ENCODE measurements at regions not wholly inside any gene's neighbourhood (a gene's known extent, or its start where the extent isn't known, plus 50 kb on each side); places are given as distances from the start of the nearest gene placed in this dataset.

DNA sequence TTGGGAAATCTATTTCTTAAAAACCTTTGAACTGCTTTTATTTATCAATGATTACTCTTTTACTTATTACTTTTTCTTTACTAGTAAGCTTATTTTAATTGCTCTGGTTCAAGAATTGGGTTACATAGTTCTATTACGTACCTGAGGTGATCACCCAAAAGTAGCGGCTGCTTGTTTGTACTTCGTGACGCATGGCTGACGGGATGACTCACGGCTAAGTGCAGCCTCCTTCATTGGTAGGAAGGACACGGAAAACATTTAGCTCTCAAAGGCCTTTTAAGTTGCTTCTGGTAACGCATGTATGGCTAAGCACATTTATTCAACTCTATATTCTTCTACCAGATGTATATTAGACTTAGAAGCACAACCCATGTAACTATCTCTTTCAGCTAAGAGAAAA lies 285.8 kb upstream of the SP4 start:
- Histone ChIP-seq H3K79me2 (ENCODE audit: insufficient read depth, low read length) (no peaks in the 10 kb centered on the region), H3K4me3 (ENCODE audit: low read length, poor library complexity, severe bottlenecking) (no peak overlapping the region), H3K9me3 (ENCODE audit: insufficient read depth, low read depth, low read length) (no peaks in the 10 kb centered on the region), H3K9ac (ENCODE audit: low read depth, low read length, poor library complexity, severe bottlenecking) (no peak overlapping the region), H3K27me3 (ENCODE audit: insufficient read depth, low read length, poor library complexity, severe bottlenecking) (no peaks in the 10 kb centered on the region), H3K4me1 (ENCODE audit: insufficient read depth, low read length, poor library complexity, severe bottlenecking) (no peaks in the 10 kb centered on the region), H3K4me2 (ENCODE audit: low read depth, low read length, poor library complexity, severe bottlenecking) (no peak overlapping the region), H3F3A (ENCODE audit: low read depth) (no peaks in the 10 kb centered on the region), H2AFZ (ENCODE audit: low read length) (no peak overlapping the region), H3K9me2 (replicated peaks; ENCODE audit: low read depth, low read length) (no peaks in the 10 kb centered on the region), H3K36me3 (ENCODE audit: insufficient read depth, low read length) (no peaks in the 10 kb centered on the region), H4K20me1 (ENCODE audit: insufficient read depth, low read length, poor library complexity, severe bottlenecking) (no peaks in the 10 kb centered on the region)
- TF ChIP-seq, protein P1, sequence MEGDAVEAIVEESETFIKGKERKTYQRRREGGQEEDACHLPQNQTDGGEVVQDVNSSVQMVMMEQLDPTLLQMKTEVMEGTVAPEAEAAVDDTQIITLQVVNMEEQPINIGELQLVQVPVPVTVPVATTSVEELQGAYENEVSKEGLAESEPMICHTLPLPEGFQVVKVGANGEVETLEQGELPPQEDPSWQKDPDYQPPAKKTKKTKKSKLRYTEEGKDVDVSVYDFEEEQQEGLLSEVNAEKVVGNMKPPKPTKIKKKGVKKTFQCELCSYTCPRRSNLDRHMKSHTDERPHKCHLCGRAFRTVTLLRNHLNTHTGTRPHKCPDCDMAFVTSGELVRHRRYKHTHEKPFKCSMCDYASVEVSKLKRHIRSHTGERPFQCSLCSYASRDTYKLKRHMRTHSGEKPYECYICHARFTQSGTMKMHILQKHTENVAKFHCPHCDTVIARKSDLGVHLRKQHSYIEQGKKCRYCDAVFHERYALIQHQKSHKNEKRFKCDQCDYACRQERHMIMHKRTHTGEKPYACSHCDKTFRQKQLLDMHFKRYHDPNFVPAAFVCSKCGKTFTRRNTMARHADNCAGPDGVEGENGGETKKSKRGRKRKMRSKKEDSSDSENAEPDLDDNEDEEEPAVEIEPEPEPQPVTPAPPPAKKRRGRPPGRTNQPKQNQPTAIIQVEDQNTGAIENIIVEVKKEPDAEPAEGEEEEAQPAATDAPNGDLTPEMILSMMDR (conservative IDR thresholded peaks at IDR 0.05; ENCODE audit: low read length) = no peak
- TF ChIP-seq EZH2phosphoT487 (IDR thresholded peaks at IDR 0.05; ENCODE audit: borderline replicate concordance) = no peak

DNA sequence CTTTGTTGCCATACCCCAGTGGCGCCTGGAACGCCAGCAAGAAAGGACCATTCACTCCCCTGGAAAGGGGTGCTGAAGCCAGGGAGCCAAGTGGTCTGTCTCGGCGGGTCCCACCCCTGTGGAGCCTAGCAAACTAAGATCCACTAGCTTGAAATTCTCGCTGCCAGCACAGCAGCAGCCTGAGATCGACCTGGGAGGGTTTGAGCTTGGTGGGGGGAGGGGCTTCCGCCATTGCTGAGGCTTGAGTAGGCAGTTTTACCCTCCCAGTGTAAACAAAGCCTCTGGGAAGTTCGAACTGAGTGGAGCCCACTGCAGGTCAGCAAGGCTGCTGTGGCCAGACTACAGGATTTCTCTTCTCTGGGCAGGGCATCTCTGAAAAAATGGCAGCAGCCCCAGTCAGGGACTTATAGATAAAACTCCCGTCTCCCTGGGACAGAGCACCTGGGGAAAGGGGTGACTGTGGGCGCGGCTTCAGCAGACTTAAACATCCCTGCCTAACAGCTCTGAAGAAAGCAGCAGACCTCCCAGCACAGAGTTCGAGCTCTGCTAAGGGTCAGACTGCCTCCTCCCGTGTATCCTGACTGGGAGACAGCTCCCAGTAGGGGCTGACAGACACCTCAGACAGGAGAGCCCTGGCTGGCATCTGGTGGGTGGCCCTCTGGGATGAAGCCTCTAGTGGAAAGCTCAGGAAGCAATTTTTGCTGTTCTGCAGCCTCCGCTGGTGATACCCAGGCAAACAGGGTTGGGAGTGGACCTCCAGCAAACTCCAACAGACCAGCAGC lies 281.1 kb upstream of the SP4 start:
- H4K20me1 ChIP-seq (ENCODE audit: insufficient read depth, low read length, poor library complexity, severe bottlenecking) = no peaks in the 10 kb centered on the region
- no peaks in the 10 kb centered on the region for H3K79me2 ChIP-seq (ENCODE audit: insufficient read depth, low read length)
- H3F3A ChIP-seq (ENCODE audit: low read depth) = no peaks in the 10 kb centered on the region
- no peak overlapping the region for H2AFZ ChIP-seq (ENCODE audit: low read length)
- no peak overlapping the region for H3K4me2 ChIP-seq (ENCODE audit: low read depth, low read length, poor library complexity, severe bottlenecking)
- no peak overlapping the region for H3K9ac ChIP-seq (ENCODE audit: low read depth, low read length, poor library complexity, severe bottlenecking)
- H3K9me2 ChIP-seq (replicated peaks; ENCODE audit: low read depth, low read length) = no peaks in the 10 kb centered on the region
- no peaks in the 10 kb centered on the region for H3K36me3 ChIP-seq (ENCODE audit: insufficient read depth, low read length)
- no peak for TF ChIP-seq EZH2phosphoT487 (IDR thresholded peaks at IDR 0.05; ENCODE audit: borderline replicate concordance)
- TF ChIP-seq, protein P1 (conservative IDR thresholded peaks at IDR 0.05; ENCODE audit: low read length) = no peak
- H3K4me1 ChIP-seq (ENCODE audit: insufficient read depth, low read length, poor library complexity, severe bottlenecking) = no peaks in the 10 kb centered on the region
- H3K4me3 ChIP-seq (ENCODE audit: low read length, poor library complexity, severe bottlenecking) = no peak overlapping the region
- no peaks in the 10 kb centered on the region for H3K9me3 ChIP-seq (ENCODE audit: insufficient read depth, low read depth, low read length)
- no peaks in the 10 kb centered on the region for H3K27me3 ChIP-seq (ENCODE audit: insufficient read depth, low read length, poor library complexity, severe bottlenecking)

DNA sequence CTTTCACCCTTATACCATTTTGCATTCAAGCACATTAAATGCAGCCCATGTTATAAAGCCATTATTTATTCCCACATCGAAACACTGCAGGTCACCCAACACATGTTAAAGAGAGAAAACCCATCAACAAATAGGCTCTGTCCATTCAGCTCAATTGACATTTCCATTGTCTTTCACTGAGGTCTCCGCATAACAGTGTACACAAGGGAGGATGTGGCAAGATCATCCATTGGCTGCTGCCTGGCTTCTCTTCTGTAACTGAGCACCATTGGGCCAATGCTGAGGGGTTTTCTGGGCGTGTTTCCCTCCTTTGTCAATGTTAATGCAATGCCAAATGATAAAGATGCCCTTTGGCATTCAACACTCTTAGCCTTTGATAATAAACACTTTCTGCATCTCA lies 278.1 kb upstream of the SP4 start:
- TF ChIP-seq, protein P1 (conservative IDR thresholded peaks at IDR 0.05; ENCODE audit: low read length) = no peak
- TF ChIP-seq EZH2phosphoT487 (IDR thresholded peaks at IDR 0.05; ENCODE audit: borderline replicate concordance) = no peak
- Histone ChIP-seq H4K20me1 (ENCODE audit: insufficient read depth, low read length, poor library complexity, severe bottlenecking) (no peaks in the 10 kb centered on the region), H3K79me2 (ENCODE audit: insufficient read depth, low read length) (no peaks in the 10 kb centered on the region), H2AFZ (ENCODE audit: low read length) (no peak overlapping the region), H3K9ac (ENCODE audit: low read depth, low read length, poor library complexity, severe bottlenecking) (no peak overlapping the region), H3F3A (ENCODE audit: low read depth) (no peaks in the 10 kb centered on the region), H3K9me2 (replicated peaks; ENCODE audit: low read depth, low read length) (no peaks in the 10 kb centered on the region), H3K36me3 (ENCODE audit: insufficient read depth, low read length) (no peaks in the 10 kb centered on the region), H3K4me1 (ENCODE audit: insufficient read depth, low read length, poor library complexity, severe bottlenecking) (no peaks in the 10 kb centered on the region), H3K4me3 (ENCODE audit: low read length, poor library complexity, severe bottlenecking) (no peak overlapping the region), H3K9me3 (ENCODE audit: insufficient read depth, low read depth, low read length) (no peaks in the 10 kb centered on the region), H3K4me2 (ENCODE audit: low read depth, low read length, poor library complexity, severe bottlenecking) (no peak overlapping the region), H3K27me3 (ENCODE audit: insufficient read depth, low read length, poor library complexity, severe bottlenecking) (no peaks in the 10 kb centered on the region)
